Keratinocyte (primary cell): ENCODE measurements at regions not wholly inside any gene's neighbourhood (a gene's known extent, or its start where the extent isn't known, plus 50 kb on each side); places are given as distances from the start of the nearest gene placed in this dataset.

Experiments used
- CTCF ChIP-seq, 3 experiments: IDR thresholded peaks in 1 of 3; conservative IDR thresholded peaks in 1 of 3; optimal IDR thresholded peaks in 1 of 3; 2 replicates in 2 of 3; 3 replicates in 1 of 3; pipeline versions ENCODE3 to v1.5.1; 2011; ENCODE audit warnings: low read length in 3 of 3, mild to moderate bottlenecking in 3 of 3, moderate library complexity in 2 of 3, control low read depth in 1 of 3, inconsistent platforms in 1 of 3; ENCODE audit not compliant: insufficient read depth in 2 of 3; ENCODE audit errors: extremely low read depth in 1 of 3
- EZH2 ChIP-seq: IDR thresholded peaks from one replicate; pipeline ENCODE4 v1.6.1; 2012; ENCODE audit warnings: inconsistent platforms, mild to moderate bottlenecking, low read length, moderate library complexity

DNA sequence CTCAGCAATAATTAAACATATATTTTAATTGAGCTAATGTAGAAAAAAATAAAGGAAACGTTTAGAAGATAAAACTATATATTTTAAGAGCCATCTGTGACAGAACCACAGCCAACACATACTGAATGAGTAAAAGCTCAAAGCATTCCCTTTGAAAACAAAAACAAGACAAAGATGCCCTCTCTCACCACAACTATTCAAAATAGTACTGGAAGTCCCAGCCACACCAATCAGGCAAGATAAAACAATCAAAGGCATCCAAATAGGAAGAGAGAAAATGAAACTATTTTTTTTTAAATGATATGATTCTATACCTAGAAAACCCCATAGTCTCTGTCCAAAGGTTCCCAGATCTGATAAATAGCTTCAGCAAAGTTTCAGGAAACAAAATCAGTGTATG, 262.0 kb downstream of the HTR1A start:
- TF ChIP-seq CTCF (optimal IDR thresholded peaks at IDR 0.05 in 1 of 3, IDR thresholded peaks at IDR 0.05 in 1 of 3, conservative IDR thresholded peaks at IDR 0.05 in 1 of 3; ENCODE audit: extremely low read depth in 1 of 3, insufficient read depth in 2 of 3, low read length in 3 of 3) (no peak), EZH2 (no peak)
